SK-N-SH treated with all-trans-retinoic acid at 6 μM for 48 hours (cell line): ENCODE measurements at regions not wholly inside any gene's neighbourhood (a gene's known extent, or its start where the extent isn't known, plus 50 kb on each side); places are given as distances from the start of the nearest gene placed in this dataset.
A peak's percentile ranks its signal among the peaks of the same experiment; 100 is the strongest.

Source experiments
- ATAC-seq: fragments of 200-7000 bp; cut with Tn5 transposase; 3 replicates; pipeline ENCODE4 v1.9.1; 2020; ENCODE audit warnings: mild to moderate bottlenecking, moderate library complexity
- ARNTL ChIP-seq: fragments of 450-650 bp; formaldehyde crosslinking; IDR thresholded peaks from 2 replicates; pipeline ENCODE4 v1.5.0; 2020; ENCODE audit warnings: low read depth, mild to moderate bottlenecking, moderate library complexity, borderline replicate concordance
- BACH2 ChIP-seq: fragments of 250-450 bp; sonication (Bioruptor Pico); IDR thresholded peaks from 2 replicates; pipeline ENCODE4 v1.9.0; 2021; ENCODE audit warnings: mild to moderate bottlenecking, borderline replicate concordance
- CSDC2 ChIP-seq: fragments of 250-450 bp; sonication (Bioruptor Pico); IDR thresholded peaks from 2 replicates; pipeline ENCODE4 v1.5.0; 2020; ENCODE audit warnings: mild to moderate bottlenecking, moderate library complexity
- ESRRG ChIP-seq: fragments of 250-450 bp; sonication (Bioruptor Pico); IDR thresholded peaks from 2 replicates; pipeline ENCODE4 v1.6.1; 2021; ENCODE audit warnings: mild to moderate bottlenecking
- GLIS3 ChIP-seq: fragments of 250-450 bp; sonication (Bioruptor Pico); IDR thresholded peaks from 2 replicates; pipeline ENCODE4 v1.5.0; 2020; ENCODE audit warnings: mild to moderate bottlenecking, moderate library complexity
- ISL1 ChIP-seq: fragments of 250-450 bp; sonication (Bioruptor Pico); IDR thresholded peaks from 2 replicates; pipeline ENCODE4 v2.1.2; 2022; ENCODE audit warnings: mild to moderate bottlenecking, moderate library complexity
- OSR1 ChIP-seq: fragments of 250-450 bp; sonication (Bioruptor Pico); IDR thresholded peaks from 2 replicates; pipeline ENCODE4 v1.8.0; 2022; ENCODE audit warnings: moderate library complexity, mild to moderate bottlenecking, inconsistent platforms
- PATZ1 ChIP-seq: fragments of 250-450 bp; sonication (Bioruptor Pico); IDR thresholded peaks from 2 replicates; pipeline ENCODE4 v1.8.0; 2020; ENCODE audit warnings: mild to moderate bottlenecking, moderate library complexity, borderline replicate concordance
- PPARA ChIP-seq: fragments of 250-450 bp; sonication (Bioruptor Pico); IDR thresholded peaks from 2 replicates; pipeline ENCODE4 v1.5.0; 2020; ENCODE audit warnings: mild to moderate bottlenecking, borderline replicate concordance
- RARB ChIP-seq: fragments of 250-450 bp; sonication (Bioruptor Pico); IDR thresholded peaks from 2 replicates; pipeline ENCODE4 v1.8.0; 2021; ENCODE audit warnings: mild to moderate bottlenecking, moderate library complexity
- SNAI2 ChIP-seq: fragments of 250-450 bp; sonication (Bioruptor Pico); IDR thresholded peaks from 2 replicates; pipeline ENCODE4 v1.5.0; 2020; ENCODE audit warnings: mild to moderate bottlenecking, moderate library complexity
- TOX ChIP-seq: fragments of 250-450 bp; sonication (Bioruptor Pico); IDR thresholded peaks from 2 replicates; pipeline ENCODE4 v1.8.0; 2021; ENCODE audit warnings: mild to moderate bottlenecking, moderate library complexity, borderline replicate concordance
- TSHZ2 ChIP-seq: fragments of 250-450 bp; sonication (Bioruptor Pico); IDR thresholded peaks from 2 replicates; pipeline ENCODE4 v1.5.0; 2020; ENCODE audit warnings: mild to moderate bottlenecking, moderate library complexity
- ZC3H10 ChIP-seq: fragments of 250-450 bp; sonication (Bioruptor Pico); IDR thresholded peaks from 2 replicates; pipeline ENCODE4 v1.5.1; 2021; ENCODE audit warnings: mild to moderate bottlenecking, moderate library complexity
- ZFP3 ChIP-seq: fragments of 250-450 bp; sonication (Bioruptor Pico); IDR thresholded peaks from 2 replicates; pipeline ENCODE4 v1.5.0; 2020; ENCODE audit warnings: mild to moderate bottlenecking, moderate library complexity
- ZNF565 ChIP-seq: fragments of 450-650 bp; formaldehyde crosslinking; conservative IDR thresholded peaks from 2 replicates; pipeline ENCODE4 v1.5.0; 2020; ENCODE audit warnings: low read depth, mild to moderate bottlenecking, moderate library complexity
- ZNF70 ChIP-seq: fragments of 450-650 bp; formaldehyde crosslinking; IDR thresholded peaks from 2 replicates; pipeline ENCODE4 v1.5.0; 2020; ENCODE audit warnings: mild to moderate bottlenecking, moderate library complexity
- ZNF8 ChIP-seq: fragments of 450-650 bp; formaldehyde crosslinking; IDR thresholded peaks from 2 replicates; pipeline ENCODE4 v1.5.0; 2020; ENCODE audit warnings: mild to moderate bottlenecking, moderate library complexity
- TF ChIP-seq, protein P1 (sequence below): fragments of 250-450 bp; sonication (Bioruptor Pico); IDR thresholded peaks from 2 replicates; pipeline ENCODE4 v1.5.1; 2020; ENCODE audit warnings: low read depth, mild to moderate bottlenecking, moderate library complexity
- TF ChIP-seq, protein P2 (sequence below): fragments of 250-450 bp; sonication (Bioruptor Pico); IDR thresholded peaks from 2 replicates; pipeline ENCODE4 v1.5.1; 2021; ENCODE audit warnings: mild to moderate bottlenecking, moderate library complexity

- peak; percentile 51; the same call in 1 of the 3 replicates for ATAC-seq
- TF ChIP-seq SNAI2 (no peak), PPARA (CRISPR knock-in tag) (no peak), ZNF565 (CRISPR knock-in tag) (no peak), ZNF8 (no peak), CSDC2 (no peak), ISL1 (CRISPR knock-in tag) (no peak), ARNTL (CRISPR knock-in tag) (no peak), ZNF70 (no peak), OSR1 (no peak), RARB (CRISPR knock-in tag) (no peak), TOX (CRISPR knock-in tag) (no peak), ZFP3 (CRISPR knock-in tag) (no peak), ESRRG (no peak), GLIS3 (CRISPR knock-in tag) (no peak)
- TF ChIP-seq, protein P1, sequence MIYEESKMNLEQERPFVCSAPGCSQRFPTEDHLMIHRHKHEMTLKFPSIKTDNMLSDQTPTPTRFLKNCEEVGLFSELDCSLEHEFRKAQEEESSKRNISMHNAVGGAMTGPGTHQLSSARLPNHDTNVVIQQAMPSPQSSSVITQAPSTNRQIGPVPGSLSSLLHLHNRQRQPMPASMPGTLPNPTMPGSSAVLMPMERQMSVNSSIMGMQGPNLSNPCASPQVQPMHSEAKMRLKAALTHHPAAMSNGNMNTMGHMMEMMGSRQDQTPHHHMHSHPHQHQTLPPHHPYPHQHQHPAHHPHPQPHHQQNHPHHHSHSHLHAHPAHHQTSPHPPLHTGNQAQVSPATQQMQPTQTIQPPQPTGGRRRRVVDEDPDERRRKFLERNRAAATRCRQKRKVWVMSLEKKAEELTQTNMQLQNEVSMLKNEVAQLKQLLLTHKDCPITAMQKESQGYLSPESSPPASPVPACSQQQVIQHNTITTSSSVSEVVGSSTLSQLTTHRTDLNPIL = no peak
- TF ChIP-seq, protein P2, sequence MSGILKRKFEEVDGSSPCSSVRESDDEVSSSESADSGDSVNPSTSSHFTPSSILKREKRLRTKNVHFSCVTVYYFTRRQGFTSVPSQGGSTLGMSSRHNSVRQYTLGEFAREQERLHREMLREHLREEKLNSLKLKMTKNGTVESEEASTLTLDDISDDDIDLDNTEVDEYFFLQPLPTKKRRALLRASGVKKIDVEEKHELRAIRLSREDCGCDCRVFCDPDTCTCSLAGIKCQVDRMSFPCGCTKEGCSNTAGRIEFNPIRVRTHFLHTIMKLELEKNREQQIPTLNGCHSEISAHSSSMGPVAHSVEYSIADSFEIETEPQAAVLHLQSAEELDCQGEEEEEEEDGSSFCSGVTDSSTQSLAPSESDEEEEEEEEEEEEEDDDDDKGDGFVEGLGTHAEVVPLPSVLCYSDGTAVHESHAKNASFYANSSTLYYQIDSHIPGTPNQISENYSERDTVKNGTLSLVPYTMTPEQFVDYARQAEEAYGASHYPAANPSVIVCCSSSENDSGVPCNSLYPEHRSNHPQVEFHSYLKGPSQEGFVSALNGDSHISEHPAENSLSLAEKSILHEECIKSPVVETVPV (CRISPR knock-in tag) = no peak
Observed at GRCh38 chr13:33751151-33751550, 66.8 kb upstream of the RFC3 start.

- TF ChIP-seq PPARA (CRISPR knock-in tag) (no peak), ZC3H10 (CRISPR knock-in tag) (no peak), ZNF8 (no peak), TSHZ2 (CRISPR knock-in tag) (no peak), ESRRG (no peak), TOX (CRISPR knock-in tag) (no peak), SNAI2 (no peak), OSR1 (no peak), BACH2 (CRISPR knock-in tag) (no peak), ISL1 (CRISPR knock-in tag) (no peak)
- TF ChIP-seq, protein P2 (CRISPR knock-in tag) = no peak
- no peak for ATAC-seq
Observed at GRCh38 chr13:33752094-33752493, 65.9 kb upstream of the RFC3 start.

DNA sequence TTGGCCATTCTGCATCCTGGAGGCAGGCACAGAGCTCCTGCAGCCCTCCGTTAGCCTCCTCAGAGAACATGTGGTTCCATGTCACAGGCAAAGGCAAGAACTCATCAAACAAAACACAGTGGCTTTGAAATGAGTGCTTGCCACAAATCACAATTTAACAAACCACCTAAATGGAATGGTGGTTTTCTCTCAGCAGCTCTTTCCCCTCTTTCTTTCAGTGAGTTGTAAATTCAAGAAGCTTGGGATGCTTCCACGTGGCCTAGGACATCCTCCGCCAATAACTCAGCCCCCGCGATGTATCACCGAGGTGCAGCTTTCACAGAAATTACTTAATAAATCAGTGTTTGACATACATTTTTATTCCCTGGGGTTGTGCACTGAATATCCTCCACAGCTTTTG lies 65.4 kb upstream of the RFC3 start:
- ATAC-seq = no peak
- TF ChIP-seq ZNF70 = no peak
- TF ChIP-seq GLIS3 (CRISPR knock-in tag) = no peak
- no peak for TF ChIP-seq ZFP3 (CRISPR knock-in tag)
- TF ChIP-seq ISL1 (CRISPR knock-in tag) = no peak
- no peak for TF ChIP-seq CSDC2

GRCh38 chr13:33756929-33757328 lies 61.0 kb upstream of the RFC3 start:
- TF ChIP-seq ESRRG = no peak
- no peak for ATAC-seq

DNA sequence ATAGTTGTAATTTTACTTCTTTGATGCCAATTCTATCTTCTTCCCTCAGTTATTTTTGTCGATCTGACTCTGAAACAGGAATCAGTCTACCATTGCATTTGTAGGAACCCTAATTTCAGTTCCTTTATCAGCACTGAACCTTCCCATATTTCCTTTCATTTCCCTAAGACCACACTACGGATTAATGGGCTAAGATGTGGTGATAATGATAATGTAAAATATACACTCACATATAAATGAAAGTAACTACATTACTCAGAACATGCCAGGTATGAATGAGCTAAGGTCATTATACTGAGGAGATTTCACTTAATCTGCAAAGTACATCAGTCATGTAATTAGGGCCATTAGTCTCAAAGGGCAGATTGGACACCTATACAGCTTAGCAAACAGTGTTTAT lies 60.2 kb upstream of the RFC3 start:
- no peak for ATAC-seq

DNA sequence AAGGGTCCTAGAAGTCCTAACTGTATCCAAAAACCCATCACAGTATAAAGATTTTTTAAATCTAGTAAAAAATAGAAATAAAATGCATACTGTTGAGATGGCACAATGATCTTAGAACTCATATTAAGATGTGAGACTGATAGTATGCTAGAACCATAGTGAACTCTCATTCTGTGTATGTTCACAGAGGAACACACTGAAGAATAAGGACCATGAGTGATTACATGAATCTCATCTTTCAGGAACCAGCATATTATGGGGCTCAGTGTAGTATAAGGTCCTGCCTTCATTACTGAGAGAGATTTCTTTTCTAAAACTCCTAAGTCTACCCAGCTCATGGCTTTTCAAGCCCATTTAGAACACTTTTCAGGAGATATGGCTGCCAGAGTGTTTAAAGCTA lies 59.8 kb upstream of the RFC3 start:
- TF ChIP-seq ESRRG (no peak), ARNTL (CRISPR knock-in tag) (no peak), TOX (CRISPR knock-in tag) (no peak), ZNF8 (no peak), ISL1 (CRISPR knock-in tag) (no peak), PATZ1 (no peak), GLIS3 (CRISPR knock-in tag) (no peak), ZC3H10 (CRISPR knock-in tag) (no peak), RARB (CRISPR knock-in tag) (no peak), ZNF565 (CRISPR knock-in tag) (no peak), BACH2 (CRISPR knock-in tag) (no peak), CSDC2 (no peak)
- TF ChIP-seq, protein P1 = no peak
- TF ChIP-seq, all 23 proteins: peak for 0
- no peak for ATAC-seq

More for the DNA sequence above, 60.2 kb upstream of the RFC3 start:
- TF ChIP-seq PPARA (CRISPR knock-in tag) (no peak), CSDC2 (no peak), ARNTL (CRISPR knock-in tag) (no peak)
